ENCODE measurements at regions not wholly inside any gene's neighbourhood (a gene's known extent, or its start where the extent isn't known, plus 50 kb on each side); places are given as distances from the start of the nearest gene placed in this dataset.

- no peak overlapping the region for H3K4me3 ChIP-seq (ENCODE audit: low read depth, low read length)
- no peaks in the 10 kb centered on the region for H3K36me3 ChIP-seq (ENCODE audit: control insufficient read depth, insufficient read depth, low read length)
- no peaks in the 10 kb centered on the region; the same call in 1 of the 2 replicates for H3K27me3 ChIP-seq (ENCODE audit: control insufficient read depth, insufficient read depth, low read length)
- DNase-seq (ENCODE audit: low read depth): no peak
- POLR2A ChIA-PET: no interaction called here
- TF ChIP-seq CTCF (IDR thresholded peaks at IDR 0.05; ENCODE audit: insufficient read depth, low read depth, low read length): no peak
- CTCF ChIA-PET: interaction anchor here (0.9 to 3.1 kb wide), 3 partner anchors 16 to 1311 kb away, joined by 3 to 16 read pairs (median 11); no protein-coding TSS in a partner anchor
These were observed 108.6 kb upstream of the RAD23B start for GRCh38 chr9:107174441-107174840.

DNA sequence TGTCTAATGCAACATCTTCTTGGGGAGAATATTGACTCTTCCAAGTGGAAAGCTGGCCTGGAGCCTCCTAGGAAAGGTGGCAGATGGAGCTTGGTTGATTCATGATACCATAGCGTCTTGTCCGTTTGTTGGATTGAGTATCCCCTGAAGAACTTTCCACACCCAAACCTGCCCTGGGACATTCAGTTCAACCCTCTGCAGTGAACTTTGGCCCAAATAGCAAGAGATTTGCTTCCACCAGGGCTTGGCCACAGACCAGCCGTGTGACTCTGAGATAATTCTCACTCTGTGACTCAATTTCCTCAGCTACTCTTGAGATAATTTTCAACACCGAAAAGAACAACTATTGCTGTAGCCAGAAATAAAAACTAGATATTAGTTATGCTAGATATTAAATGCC, 108.0 kb upstream of the RAD23B start:
- DNase-seq (ENCODE audit: low read depth): no peak

DNA sequence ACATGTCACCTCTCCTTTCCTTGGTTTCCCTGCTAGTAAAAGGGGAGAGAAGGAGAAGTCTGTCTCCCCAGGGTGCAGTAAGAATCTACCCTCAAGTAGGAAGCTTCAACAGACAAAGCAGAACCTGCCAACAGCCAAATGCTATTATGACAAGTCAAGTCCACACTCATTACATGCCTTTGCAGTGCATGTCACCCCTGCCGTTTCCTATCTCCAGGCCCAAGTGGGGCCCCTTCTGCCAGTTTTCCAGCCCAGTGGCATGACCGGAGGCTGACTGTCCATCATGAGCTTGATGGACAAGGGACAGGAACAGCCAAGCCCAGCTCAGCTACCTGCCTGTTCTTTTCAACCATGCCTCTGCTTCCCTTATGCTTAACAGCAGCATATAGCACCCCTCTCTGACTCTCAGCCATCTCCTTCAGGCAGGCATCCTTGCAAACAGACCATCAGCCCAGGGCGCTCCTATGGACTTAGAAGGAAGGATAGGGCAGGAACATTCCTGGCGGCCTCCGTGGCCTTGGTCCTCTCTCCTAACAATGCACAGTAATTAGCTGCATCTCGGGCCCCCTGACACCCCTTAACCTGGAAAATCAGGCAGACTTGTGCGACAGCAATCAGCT, 107.2 kb upstream of the RAD23B start:
- no peaks in the 10 kb centered on the region for H3K36me3 ChIP-seq (ENCODE audit: control insufficient read depth, insufficient read depth, low read length)
- no peak overlapping the region for H3K4me3 ChIP-seq (ENCODE audit: low read depth, low read length)
- no peak for TF ChIP-seq CTCF (IDR thresholded peaks at IDR 0.05; ENCODE audit: insufficient read depth, low read depth, low read length)
- ChIA-PET POLR2A (no interaction called here), CTCF (interaction anchor here (1.0 to 3.1 kb wide), 4 partner anchors 18 to 1334 kb away, joined by 3 to 16 read pairs (median 7); no protein-coding TSS in a partner anchor)
- DNase-seq (ENCODE audit: low read depth): no peak
- H3K27me3 ChIP-seq (ENCODE audit: control insufficient read depth, insufficient read depth, low read length): no peaks in the 10 kb centered on the region; the same call in 1 of the 2 replicates

More for the DNA sequence above, 108.0 kb upstream of the RAD23B start:
- POLR2A ChIA-PET: interaction anchor here (0.6 kb wide), 1 partner anchor 66 kb away, joined by 3 read pairs; no protein-coding TSS in a partner anchor
- H3K36me3 ChIP-seq (ENCODE audit: control insufficient read depth, insufficient read depth, low read length): no peaks in the 10 kb centered on the region
- no peak overlapping the region for H3K4me3 ChIP-seq (ENCODE audit: low read depth, low read length)
- TF ChIP-seq CTCF (IDR thresholded peaks at IDR 0.05; ENCODE audit: insufficient read depth, low read depth, low read length): no peak
- CTCF ChIA-PET: interaction anchor here (2.7 to 3.1 kb wide), 2 partner anchors 17 to 37 kb away, joined by 11 to 16 read pairs; no protein-coding TSS in a partner anchor
- no peaks in the 10 kb centered on the region; the same call in 1 of the 2 replicates for H3K27me3 ChIP-seq (ENCODE audit: control insufficient read depth, insufficient read depth, low read length)

DNA sequence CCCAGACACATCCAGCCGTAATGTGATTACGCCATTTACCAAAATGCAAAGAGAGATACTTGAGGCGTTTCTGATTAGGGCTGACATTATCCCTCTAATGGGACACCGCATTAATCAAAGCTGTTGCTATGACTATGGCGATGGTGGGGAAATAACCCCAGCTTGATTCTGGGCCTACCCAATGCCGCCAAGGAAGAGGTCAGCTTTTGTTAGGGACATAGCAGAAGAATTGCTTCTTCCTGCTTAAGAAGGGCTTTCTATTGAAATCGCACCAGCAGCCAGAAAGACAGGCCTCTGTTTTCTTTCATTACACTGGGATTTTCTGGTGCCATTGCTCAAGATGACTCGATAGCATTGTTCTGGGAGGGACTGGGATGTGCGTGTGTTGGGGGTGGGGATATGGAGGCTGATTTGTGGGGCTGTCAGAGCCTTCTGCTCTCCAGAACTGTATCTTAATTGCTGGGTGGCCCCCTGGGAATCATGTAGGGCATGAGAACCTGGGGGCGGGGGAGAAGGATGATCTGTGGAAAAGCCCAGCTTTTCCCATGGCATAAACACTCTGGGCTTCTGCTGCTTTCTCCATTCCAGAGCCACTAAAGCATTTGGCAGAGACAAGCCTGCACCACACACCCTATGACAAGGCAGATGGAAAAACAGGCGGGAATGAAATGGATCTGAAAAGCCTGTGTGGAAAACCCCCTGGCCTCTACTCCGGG, 106.5 kb upstream of the RAD23B start:
- Histone ChIP-seq H3K4me3 (ENCODE audit: low read depth, low read length) (no peak overlapping the region), H3K27me3 (ENCODE audit: control insufficient read depth, insufficient read depth, low read length) (no peaks in the 10 kb centered on the region; the same call in 1 of the 2 replicates), H3K36me3 (ENCODE audit: control insufficient read depth, insufficient read depth, low read length) (no peaks in the 10 kb centered on the region)
- ChIA-PET CTCF (interaction anchor here (1.0 to 2.7 kb wide), 5 partner anchors 10 to 1335 kb away, joined by 3 to 16 read pairs (median 3); no protein-coding TSS in a partner anchor), POLR2A (no interaction called here)
- DNase-seq (ENCODE audit: low read depth): no peak
- no peak for TF ChIP-seq CTCF (IDR thresholded peaks at IDR 0.05; ENCODE audit: insufficient read depth, low read depth, low read length)

GRCh38 chr9:107177243-107177839, 105.7 kb upstream of the RAD23B start:
- CTCF ChIA-PET: interaction anchor here (1.1 to 1.5 kb wide), 3 partner anchors 9 to 164 kb away, joined by 3 to 5 read pairs (median 3); no protein-coding TSS in a partner anchor
- no peak overlapping the region for H3K4me3 ChIP-seq (ENCODE audit: low read depth, low read length)

More at GRCh38 chr9:107177243-107177839, 105.7 kb upstream of the RAD23B start:
- Histone ChIP-seq H3K27me3 (ENCODE audit: control insufficient read depth, insufficient read depth, low read length) (no peaks in the 10 kb centered on the region; the same call in 1 of the 2 replicates), H3K36me3 (ENCODE audit: control insufficient read depth, insufficient read depth, low read length) (no peaks in the 10 kb centered on the region)
- no peak for DNase-seq (ENCODE audit: low read depth)
- POLR2A ChIA-PET: no interaction called here
- TF ChIP-seq CTCF (IDR thresholded peaks at IDR 0.05; ENCODE audit: insufficient read depth, low read depth, low read length): no peak

Data from BJ (cell line).